Gastroesophageal sphincter (tissue), 3 donors: ENCODE measurements at regions not wholly inside any gene's neighbourhood (a gene's known extent, or its start where the extent isn't known, plus 50 kb on each side); places are given as distances from the start of the nearest gene placed in this dataset.

Source experiments
- EP300 ChIP-seq: sonication (generic); formaldehyde crosslinking; IDR thresholded peaks from one replicate; pipeline ENCODE4 v1.6.1; 2017; ENCODE audit warnings: antibody characterized with exemption, mild to moderate bottlenecking
- POLR2A ChIP-seq, 2 donors: fragments of 450-650 bp; IDR thresholded peaks; one replicate each; pipeline ENCODE4 v1.6.1; 2017; ENCODE audit warnings: antibody characterized with exemption in 2 of 2, mild to moderate bottlenecking in 2 of 2, moderate library complexity in 1 of 2
- TF ChIP-seq, protein P1 (sequence below), 4 experiments: fragments of 200-600 bp in 2 of 4; fragments of 450-650 bp in 2 of 4; sonication (generic) in 1 of 4; IDR thresholded peaks; one replicate each; pipeline ENCODE4 v1.5.1; 2017 to 2019; ENCODE audit warnings: antibody characterized with exemption in 4 of 4, mild to moderate bottlenecking in 2 of 4, moderate library complexity in 2 of 4

DNA sequence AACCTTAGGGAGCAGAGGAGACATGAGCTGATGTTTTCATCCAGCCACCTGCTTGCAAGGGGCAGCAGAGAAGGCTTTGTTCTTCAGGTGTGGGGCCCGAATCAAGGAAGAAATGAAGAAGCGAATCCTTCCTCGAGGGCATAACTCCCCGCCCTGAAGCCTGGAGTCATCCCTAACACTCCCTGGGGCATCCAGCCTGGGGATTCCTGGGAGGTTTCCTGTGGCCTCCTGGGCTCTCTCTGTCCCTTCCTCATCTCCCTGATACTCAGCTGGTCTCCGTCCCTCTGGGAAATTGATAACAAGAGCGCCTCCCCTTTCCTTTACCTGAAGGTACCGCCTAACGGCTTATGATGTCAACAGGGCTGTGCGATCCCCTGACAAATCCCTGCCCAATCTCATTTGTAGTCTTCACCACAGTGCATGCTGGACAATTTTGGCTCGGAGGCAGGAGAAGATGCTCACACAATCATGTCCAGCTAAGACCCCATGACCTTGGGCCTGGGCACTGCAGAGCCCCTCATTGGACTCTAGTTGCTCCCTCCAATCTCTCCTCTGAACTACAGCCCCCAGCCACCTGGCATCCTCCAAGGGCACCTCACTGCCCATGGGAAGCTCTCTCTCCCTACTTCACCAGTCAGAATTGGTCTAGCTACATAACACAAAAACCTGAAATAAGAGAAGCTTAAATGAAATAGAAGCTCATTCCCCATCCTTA is 80.6 kb upstream of the RTL6 start:
- TF ChIP-seq POLR2A (IDR thresholded peaks at IDR 0.05) (no peak), EP300 (no peak)
- TF ChIP-seq, protein P1, sequence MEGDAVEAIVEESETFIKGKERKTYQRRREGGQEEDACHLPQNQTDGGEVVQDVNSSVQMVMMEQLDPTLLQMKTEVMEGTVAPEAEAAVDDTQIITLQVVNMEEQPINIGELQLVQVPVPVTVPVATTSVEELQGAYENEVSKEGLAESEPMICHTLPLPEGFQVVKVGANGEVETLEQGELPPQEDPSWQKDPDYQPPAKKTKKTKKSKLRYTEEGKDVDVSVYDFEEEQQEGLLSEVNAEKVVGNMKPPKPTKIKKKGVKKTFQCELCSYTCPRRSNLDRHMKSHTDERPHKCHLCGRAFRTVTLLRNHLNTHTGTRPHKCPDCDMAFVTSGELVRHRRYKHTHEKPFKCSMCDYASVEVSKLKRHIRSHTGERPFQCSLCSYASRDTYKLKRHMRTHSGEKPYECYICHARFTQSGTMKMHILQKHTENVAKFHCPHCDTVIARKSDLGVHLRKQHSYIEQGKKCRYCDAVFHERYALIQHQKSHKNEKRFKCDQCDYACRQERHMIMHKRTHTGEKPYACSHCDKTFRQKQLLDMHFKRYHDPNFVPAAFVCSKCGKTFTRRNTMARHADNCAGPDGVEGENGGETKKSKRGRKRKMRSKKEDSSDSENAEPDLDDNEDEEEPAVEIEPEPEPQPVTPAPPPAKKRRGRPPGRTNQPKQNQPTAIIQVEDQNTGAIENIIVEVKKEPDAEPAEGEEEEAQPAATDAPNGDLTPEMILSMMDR (IDR thresholded peaks at IDR 0.05) = no peak
